DMS153 treated with DMSO at 0.1 percent for 48 hours (cell line): ENCODE measurements at regions not wholly inside any gene's neighbourhood (a gene's known extent, or its start where the extent isn't known, plus 50 kb on each side); places are given as distances from the start of the nearest gene placed in this dataset.
"Not testable (repeated sequence)": the region's sequence is repeated elsewhere in the genome, so short reads cannot be mapped to it uniquely, and the experiment has no call there.

ENCODE experiments used
- DNase-seq: peaks from one replicate; lab custom pipeline; 2025; ENCODE audit not compliant: unreplicated experiment; lab: John Stamatoyannopoulos, UW

DNA sequence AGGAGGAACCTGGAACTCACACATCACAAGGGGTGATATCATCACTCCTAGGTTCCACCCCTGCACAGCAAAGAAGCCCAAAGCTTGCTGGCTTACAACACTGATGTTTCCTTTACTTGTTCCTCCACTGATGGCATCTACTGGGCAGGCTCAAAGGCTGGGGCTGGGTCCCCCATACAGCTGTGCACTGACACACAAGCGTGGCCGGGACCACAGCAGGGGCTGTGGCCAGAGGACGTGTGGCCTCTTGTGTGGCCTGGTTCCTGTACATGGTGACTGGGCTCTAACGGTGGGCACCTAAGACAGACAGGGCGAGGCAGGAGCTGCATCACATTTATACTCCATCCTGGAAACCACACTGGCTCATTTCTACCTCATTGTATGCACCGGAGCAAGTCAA, 264.4 kb upstream of the FOXF1 start:
- DNase-seq = no peak

DNA sequence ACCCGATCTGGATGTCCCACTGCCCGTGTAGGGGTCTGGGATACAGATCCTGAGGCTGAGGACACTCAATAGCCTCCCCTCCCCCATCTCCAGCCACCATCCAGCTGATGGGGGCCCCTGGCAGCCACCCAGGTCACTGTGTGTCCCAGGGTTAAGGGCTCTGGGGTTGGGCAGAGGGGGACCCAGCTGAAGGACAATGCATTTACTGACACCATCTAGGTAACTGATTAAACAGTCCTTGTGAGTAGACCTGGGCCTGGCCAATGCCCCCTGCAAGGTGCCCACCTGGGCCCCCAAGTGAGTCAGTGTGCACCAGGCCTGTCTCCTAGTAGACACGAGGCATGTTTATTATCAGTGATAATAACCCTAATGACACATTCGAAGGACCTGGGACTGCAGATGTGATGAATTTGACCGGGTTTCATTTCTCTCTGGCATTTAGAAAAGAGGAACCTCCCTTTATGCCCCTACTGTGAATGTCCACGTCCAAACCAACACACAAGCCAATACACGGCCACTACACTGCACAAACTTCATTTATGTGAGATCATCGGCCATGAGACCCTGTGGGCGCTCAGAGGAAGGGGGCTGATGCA, 261.9 kb upstream of the FOXF1 start:
- DNase-seq = no peak

DNA sequence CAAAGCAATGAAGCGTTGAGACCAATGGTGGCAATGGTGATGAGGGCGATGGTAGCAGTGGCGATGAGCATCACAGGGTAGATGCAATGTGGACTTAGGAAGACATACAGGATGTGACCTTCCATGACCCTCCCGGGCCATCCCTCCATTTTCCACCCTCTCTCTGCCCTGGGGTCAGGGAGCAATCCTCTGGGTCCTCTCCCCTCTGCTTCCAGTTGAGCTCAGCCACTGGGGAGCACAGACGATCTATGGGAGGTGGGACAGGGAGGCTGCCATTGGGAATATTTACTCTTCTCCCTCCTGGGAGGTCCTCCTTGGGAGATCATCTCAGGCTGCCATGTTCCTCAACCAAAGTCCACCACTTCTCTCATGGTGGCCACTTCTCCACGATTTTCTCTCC, 260.7 kb upstream of the FOXF1 start:
- no peak for DNase-seq

DNA sequence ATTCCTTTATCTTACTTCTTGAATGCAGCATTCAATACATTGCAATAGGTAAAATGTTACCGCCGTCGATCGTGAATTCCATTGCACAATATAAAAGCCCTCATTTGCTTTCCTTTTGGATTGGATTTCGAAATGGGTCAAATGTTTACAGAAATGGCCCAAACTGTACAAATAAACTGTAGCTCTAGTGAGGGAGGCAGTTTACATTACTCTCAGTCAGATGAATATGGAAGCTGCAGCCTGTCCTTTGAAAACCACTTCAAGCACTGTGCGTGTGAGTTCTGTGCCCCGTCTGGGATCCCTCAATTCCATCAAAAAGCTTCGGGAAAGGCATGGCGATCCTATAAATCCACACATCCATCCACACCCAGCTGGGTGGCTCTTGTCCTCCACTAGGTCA, 258.6 kb upstream of the FOXF1 start:
- DNase-seq = no peak

DNA sequence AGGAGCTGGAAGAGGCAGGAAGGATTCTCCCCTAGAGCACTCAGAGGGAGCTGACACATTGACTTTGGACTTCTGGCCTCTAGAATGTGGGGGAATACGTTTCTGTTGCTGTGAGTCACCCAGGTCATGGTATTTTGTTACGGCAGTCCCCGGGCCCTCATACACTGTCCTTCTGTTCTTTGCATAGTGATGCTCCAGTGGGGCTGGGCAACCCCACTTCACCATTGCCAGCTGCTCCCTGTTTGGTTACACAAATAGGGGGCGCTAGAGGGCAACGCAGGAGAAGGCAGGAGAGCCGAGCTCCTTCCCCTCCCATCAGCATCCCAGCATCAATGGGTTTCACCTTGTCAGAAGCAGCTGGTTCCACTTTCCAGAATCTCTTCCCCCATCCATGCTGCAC, 257.7 kb upstream of the FOXF1 start:
- no peak for DNase-seq

DNA sequence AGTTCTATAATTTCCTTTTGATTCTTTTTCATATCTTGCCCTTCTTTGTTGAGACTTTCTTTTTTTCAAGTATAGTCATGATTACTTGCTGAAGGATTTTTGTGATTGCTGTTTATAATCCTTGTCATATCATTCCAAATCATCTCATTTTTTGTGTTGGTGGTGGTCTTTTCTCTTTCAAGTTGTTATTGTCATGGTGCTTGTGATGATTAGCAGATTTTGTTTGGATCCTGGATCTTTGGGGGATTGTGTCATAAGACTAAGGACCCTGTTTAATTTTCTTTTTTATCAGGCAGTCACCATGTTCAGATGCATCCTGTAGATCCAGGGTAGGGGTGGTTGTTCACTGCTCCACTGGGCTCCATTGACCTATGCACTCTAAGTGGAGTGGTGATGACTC, 254.4 kb upstream of the FOXF1 start:
- DNase-seq = no peak

DNA sequence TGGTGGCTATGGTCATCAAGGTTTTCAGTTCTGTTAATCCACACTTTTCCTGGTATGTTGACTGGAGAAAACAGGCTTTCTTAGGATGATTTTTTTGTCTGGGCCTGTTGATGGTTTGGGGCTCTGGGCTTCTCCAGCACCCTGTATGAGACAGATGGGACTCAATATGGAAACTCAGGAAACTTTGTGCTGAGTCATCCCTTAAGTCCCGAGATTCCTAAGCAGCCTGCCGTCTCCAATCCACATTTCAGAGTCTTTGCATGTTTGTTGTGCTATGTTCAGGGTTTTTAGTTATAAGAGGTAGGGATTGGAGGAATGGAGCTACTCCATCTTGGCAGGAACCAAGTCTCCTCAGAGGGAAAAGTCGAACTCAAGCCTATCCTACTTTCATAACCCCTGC, 253.3 kb upstream of the FOXF1 start:
- DNase-seq = no peak

DNA sequence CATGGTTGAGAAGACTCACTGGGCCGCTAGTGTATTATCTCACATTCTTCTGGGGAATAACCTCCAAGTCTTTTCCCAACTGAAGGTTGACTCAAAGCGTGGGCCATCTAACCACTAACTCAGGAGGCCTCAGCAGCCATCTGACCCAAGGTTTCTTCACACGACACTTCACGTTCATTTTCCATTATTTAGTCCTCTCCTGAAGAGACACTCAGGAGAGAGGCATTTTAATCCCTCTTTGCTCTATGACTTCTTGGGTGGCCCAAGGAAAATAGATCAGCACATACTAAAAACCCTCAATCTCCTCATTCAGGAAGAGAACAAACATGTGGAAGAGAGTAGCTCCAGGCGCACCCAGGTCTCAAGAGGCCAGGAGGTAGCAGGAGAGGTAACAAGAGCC, 252.8 kb upstream of the FOXF1 start:
- DNase-seq = no peak

DNA sequence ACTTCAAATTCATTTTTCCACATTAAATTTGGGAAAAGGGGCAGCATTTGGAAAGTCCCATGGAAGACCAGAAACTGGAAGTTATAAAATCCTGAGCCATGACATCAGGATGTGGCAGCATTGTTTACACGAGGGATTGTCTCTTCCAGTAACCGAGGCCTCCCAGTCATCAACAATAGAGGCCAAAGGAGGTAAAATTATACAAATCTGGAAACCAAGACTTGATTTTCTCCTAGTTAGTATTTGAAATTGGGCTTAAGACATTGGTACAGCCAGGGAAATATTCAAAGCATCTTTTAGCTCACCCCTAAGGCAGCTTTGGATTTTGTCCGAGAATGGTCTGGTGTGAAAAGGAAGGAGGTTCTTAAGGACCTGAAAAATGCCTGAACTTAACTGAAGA, 251.6 kb upstream of the FOXF1 start:
- DNase-seq = no peak

DNA sequence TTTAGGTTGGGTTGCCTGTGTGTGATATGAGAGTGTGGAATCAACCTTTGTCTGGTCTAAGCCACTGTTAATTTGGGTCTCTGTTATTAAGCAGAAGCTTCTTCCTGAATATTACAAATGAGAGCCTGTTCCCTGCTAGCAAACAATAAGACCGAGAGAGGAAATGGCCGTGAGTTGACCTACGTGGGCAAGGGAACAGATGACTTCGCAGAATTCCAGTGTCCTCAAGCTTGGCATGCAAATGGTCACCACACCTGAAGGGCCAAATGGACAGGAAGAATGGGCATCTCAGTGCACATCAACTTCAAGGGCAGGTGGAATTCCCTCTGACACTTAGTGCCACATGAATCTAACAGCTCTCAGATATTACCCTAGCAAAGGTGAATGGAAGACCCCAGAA, 250.8 kb upstream of the FOXF1 start:
- DNase-seq = no peak

DNA sequence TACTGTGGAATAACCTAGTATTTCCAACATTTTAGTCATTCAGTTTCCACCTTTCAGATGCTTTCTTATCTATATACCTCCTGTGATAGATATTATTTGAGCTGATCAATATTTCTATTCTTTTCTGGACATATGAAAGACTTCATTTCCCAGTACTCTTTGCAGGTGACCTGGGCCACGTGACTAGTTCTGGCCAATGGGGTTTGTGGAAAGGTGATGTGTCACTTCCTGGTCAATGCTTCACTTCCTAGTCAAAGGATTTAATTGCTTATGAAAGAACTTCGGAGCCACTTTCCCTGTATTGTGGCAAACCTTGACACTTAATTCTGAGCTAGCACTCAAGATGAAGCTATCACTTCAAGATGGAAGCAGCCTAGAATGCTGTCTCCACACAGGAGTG, 248.9 kb upstream of the FOXF1 start:
- peak; percentile 1 for DNase-seq

DNA sequence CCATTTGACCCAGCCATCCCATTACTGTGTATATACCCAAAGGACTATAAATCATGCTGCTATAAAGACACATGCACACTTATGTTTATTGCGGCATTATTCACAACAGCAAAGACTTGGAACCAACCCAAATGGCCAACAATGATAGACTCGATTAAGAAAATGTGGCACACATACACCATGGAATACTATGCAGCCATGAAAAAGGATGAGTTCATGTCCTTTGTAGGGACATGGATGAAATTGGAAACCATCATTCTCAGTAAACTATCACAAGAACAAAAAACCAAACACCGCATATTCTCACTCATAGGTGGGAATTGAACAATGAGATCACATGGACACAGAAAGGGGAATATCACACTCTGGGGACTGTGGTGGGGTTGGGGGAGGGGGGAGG, 242.7 kb upstream of the FOXF1 start:
- not testable (repeated sequence) for DNase-seq

DNA sequence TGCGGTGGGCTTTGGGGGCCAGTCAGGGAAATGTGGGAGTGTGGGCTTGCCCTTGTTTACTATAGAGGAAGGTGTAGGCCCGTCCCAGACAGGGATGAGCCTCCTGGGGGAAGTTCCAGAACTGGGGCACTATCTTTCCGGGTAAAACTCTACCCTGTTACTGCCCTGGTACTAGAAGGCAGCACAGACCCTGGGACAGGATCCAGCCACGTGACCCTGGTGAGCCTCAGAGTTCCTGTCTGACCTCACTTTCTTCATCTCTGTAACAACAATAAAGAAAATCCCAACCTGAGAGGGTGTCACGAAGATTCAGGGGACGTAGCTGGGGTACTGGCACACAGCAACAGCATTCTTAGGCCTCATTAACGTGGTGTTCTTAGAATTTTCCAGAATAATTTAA, 239.6 kb upstream of the FOXF1 start:
- DNase-seq = no peak

DNA sequence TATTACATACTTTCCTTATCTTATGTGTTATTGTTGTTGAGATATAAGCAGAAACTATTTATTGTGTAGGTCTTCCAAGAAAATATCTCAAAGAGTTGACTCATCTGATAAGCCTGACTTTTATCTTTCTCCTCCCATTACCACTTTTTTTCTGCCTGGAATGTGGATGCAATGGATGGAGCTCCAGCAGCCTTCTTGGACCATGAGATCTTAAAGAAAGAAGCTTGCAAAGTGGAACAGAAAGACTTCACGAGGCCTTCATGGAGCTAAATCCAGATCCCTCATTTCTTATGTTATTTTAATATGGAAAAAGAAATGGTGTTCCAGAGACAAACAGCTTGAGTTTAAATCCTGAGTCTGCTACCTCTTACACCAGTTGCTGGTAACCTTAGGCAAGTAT, 237.6 kb upstream of the FOXF1 start:
- DNase-seq = no peak

DNA sequence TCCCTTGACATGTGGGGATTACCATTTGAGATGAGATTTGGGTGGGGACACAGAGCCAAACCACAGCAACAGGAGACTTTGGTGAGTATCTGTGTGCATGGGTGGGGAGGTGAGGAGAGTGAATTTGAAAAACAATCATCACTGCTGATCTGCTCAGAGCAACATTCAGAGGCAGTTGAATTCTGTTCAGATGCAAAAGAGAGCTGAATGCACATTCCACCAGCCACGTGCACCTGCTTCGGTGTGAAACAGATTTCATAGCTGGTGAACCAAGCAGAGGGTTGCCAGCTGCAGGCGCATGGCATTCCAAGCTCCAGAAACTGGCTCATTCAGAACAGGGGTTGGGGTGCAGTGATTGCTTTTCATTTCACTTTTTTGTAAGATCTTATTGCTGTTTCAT, 233.1 kb upstream of the FOXF1 start:
- no peak for DNase-seq

DNA sequence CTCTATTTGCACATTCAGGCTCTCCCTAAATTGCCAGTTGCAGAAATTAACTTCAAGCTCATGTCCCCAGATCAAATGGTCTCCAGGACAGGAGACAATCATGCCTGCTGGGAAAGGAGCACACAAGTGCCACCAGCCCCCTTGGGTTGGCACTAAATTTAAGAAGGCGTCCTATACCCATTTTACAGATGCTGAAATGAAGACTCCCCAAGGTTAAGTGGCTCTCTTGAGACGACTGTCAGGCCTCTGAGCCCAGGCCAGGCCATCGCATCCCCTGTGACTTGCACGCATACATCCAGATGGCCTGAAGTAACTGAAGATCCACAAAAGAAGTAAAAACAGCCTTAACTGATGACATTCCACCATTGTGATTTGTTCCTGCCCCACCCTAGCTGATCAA, 232.5 kb upstream of the FOXF1 start:
- DNase-seq = not testable (repeated sequence)

DNA sequence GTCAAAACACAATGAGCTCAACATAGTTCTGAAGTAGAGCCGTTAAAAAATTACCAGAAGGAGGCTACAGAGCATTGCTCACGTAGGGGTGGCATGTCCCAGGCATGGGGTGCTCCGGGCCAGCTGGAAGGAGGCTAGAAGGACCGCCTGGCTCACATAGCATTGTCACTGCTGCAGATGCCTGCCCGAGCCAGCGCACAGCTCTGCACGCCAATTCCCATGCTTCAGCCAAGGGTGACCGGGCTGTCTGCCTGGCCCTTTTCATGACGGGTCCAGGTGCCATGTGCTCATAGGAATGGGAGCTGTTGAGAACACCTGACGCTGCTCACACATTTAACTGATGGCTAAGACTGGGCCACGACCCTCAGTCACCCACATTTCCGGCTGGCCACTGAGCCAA, 228.9 kb upstream of the FOXF1 start:
- DNase-seq = no peak

DNA sequence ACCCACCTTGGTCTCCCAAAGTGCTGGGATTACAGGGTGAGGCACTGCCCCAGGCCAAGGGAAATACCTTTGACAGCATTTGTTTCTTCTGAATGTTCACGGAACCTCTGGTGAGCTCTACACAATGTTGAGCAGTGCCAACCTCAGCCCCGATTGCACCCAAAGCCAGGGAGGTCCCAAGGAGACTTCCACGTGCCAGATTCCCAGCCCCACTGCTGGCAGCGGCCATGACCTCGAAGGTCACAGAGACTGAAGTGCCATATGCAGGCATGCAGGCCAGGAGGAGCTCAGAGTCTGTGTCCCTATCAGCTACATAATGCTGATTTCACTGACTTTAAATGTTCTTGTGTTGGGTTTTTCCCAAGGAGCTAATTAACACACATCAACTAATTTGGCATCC, 226.4 kb upstream of the FOXF1 start:
- DNase-seq = no peak

DNA sequence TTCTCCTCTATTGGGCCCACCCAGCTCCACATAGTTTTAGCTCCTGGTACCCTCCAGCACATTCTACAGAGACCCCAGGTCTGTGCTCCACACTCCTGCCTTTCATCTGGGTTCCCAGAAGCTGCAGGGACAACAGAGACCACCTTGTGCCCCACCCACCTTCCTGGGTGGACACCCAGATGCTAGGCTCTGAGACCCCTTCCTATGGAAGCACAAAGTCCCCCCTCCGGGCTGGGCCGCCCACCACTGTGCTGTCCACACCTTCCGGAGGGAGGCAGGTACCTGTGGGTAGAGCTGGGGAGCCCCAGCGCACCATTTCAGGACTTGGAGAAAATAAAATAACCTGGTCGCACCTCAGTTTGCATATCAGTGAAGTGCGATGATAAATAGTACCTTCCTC, 224.9 kb upstream of the FOXF1 start:
- no peak for DNase-seq

DNA sequence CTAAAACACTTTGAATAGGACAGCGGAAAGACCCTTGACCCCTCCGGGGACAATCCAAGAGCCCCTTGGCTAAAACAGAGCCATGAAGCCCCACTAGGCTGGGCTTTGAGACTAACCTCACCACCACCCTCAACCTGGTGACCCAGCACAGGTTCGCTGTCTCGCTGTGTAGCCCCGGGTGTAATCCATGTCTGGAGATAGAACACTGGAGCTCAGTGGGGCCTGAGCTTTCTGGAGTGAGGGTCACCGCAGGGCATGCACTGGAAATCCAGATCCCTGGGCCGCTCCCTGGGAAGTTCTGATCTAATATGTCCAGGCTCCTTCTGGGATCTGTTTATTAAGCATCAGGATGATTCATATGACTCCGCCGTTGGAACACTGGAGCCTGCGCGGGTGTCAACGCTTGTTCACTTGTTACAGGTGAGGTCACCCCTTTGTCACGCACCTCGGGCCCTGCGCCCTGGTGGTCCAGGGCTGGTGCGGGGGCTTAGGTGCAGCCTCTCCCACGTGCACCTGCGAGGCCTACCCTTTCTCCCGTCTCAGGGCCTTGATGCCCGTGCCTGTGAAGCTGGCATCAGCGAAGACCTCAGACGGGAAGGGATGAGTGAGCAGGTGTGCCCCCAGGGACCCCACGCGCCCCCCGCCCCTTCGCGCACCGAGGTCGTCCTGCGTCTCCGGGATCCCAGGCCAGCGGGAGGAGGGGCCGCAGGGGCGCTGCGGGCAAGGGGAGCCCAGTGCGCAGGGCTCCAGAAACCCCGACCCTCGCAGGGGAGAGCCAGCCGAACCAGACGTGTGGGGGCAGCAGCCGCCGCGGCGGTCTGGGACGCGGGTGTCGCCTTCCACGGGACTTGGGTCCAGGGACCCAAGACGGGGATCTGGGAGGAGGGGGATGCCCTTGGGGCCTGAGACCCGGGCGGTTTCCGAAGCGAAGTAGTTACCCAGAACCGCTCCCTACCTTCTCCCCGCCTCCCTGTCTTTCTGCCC, 224.1 kb upstream of the FOXF1 start:
- DNase-seq = no peak

DNA sequence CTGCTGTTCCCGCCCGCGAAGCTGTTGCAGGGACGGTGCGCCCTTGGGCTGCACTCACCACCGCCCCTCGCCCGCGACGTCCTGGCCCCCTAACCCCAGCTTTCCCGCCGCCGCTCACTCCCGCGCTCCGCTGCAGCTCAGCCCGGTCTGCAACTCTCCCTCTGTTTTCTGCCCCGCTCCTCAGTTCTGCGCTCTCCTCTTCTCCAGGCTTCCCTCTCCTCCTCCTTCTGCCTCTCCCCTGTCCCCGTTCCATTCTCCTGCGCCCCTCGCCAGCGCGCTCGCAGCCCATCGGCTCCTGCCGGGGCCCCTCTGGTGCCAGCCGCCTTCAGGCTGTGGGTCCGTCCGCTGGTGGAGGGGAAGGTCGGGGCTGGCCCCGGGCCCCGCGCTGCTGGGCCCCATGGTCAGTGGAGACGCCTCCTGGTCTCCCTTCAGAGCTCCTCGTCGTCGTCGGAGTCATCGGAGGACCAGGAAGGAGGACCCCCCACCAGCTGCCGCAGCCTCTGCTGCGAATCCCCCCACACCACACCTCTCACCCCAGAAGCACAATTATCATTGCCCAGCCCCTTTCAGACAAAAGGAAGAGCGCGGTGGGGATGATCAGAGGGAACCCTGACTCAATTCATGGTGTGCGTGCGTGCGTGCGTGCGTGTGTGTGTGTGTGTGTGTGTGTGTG, 223.2 kb upstream of the FOXF1 start:
- no peak for DNase-seq

DNA sequence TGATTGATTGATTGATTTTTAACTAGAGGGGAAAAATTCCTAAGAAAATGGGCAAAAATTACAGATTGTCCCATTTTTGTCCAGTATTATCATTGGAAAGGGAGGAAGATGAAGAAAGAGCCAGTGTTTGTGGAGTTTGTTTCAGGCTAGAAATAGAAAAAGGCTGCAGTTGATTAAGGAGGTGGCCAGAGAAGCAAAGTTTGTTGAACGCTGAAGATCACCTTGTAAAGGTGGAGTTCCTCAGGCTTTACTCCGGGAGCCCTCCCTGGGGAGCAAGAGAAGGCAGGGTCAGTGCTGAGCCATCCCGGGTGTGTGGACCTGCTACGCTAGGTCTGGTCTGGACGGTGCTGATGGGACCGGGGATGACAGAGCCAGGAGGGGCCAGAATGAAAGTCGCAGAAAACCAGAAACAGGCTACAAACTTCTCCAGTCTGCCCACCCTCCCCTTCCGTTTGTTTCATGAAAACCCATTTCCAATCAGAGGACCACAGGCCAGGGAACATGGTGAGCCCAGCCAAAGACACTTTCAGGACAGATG, 222.6 kb upstream of the FOXF1 start:
- DNase-seq = no peak
